ENCODE measurements at regions not wholly inside any gene's neighbourhood (a gene's known extent, or its start where the extent isn't known, plus 50 kb on each side); places are given as distances from the start of the nearest gene placed in this dataset.

GRCh38 chr6:139922236-139922635 lies 547.8 kb upstream of the CITED2 start:
- TF ChIP-seq POLR2A (IDR thresholded peaks at IDR 0.05), result no peak
- TF ChIP-seq, protein P1, sequence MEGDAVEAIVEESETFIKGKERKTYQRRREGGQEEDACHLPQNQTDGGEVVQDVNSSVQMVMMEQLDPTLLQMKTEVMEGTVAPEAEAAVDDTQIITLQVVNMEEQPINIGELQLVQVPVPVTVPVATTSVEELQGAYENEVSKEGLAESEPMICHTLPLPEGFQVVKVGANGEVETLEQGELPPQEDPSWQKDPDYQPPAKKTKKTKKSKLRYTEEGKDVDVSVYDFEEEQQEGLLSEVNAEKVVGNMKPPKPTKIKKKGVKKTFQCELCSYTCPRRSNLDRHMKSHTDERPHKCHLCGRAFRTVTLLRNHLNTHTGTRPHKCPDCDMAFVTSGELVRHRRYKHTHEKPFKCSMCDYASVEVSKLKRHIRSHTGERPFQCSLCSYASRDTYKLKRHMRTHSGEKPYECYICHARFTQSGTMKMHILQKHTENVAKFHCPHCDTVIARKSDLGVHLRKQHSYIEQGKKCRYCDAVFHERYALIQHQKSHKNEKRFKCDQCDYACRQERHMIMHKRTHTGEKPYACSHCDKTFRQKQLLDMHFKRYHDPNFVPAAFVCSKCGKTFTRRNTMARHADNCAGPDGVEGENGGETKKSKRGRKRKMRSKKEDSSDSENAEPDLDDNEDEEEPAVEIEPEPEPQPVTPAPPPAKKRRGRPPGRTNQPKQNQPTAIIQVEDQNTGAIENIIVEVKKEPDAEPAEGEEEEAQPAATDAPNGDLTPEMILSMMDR (IDR thresholded peaks at IDR 0.05), result no peak
